ENCODE measurements at regions not wholly inside any gene's neighbourhood (a gene's known extent, or its start where the extent isn't known, plus 50 kb on each side); places are given as distances from the start of the nearest gene placed in this dataset.

- ATAC-seq (ENCODE audit: insufficient number of reproducible peaks, low FRiP score, low read depth): no peak
- no peak for DNase-seq (ENCODE audit: low spot score)
- H3K36me3 ChIP-seq: no peaks in the 10 kb centered on the region
- H3K9me3 ChIP-seq: no peaks in the 10 kb centered on the region
- TF ChIP-seq CTCF (IDR thresholded peaks at IDR 0.05): no peak
- H3K4me1 ChIP-seq (ENCODE audit: control insufficient read depth in 1 of 2, low read depth in 2 of 2): peaks cover 2 to 8% of the 10 kb centered on the region in 2 donors
- H3K4me3 ChIP-seq: no peak overlapping the region
- H3K27me3 ChIP-seq (replicated peaks; ENCODE audit: insufficient read depth): no peaks in the 10 kb centered on the region
- H3K27ac ChIP-seq: peak overlapping the region in 1 of 2 donors; percentile 34
Observed at GRCh38 chr20:50339466-50339901, 148.9 kb downstream of the CEBPB start.

- Histone ChIP-seq H3K4me3 (no peak overlapping the region), H3K4me1 (ENCODE audit: control insufficient read depth in 1 of 2, low read depth in 2 of 2) (peaks cover 2 to 10% of the 10 kb centered on the region in 2 donors), H3K27ac (no peak overlapping the region), H3K9me3 (no peaks in the 10 kb centered on the region), H3K27me3 (replicated peaks; ENCODE audit: insufficient read depth) (no peaks in the 10 kb centered on the region), H3K36me3 (no peaks in the 10 kb centered on the region)
- no peak for DNase-seq (ENCODE audit: low spot score)
- TF ChIP-seq CTCF (IDR thresholded peaks at IDR 0.05): no peak
- ATAC-seq (ENCODE audit: insufficient number of reproducible peaks, low FRiP score, low read depth): no peak
Observed at GRCh38 chr20:50340541-50340940, 149.9 kb downstream of the CEBPB start.

GRCh38 chr20:50341050-50341449 lies 150.4 kb downstream of the CEBPB start:
- DNase-seq (ENCODE audit: low spot score): no peak
- no peak for ATAC-seq (ENCODE audit: insufficient number of reproducible peaks, low FRiP score, low read depth)
- Histone ChIP-seq H3K27me3 (replicated peaks; ENCODE audit: insufficient read depth) (no peaks in the 10 kb centered on the region), H3K27ac (no peak overlapping the region), H3K4me1 (ENCODE audit: control insufficient read depth in 1 of 2, low read depth in 2 of 2) (peaks cover 7 to 16% of the 10 kb centered on the region in 2 donors), H3K4me3 (no peak overlapping the region), H3K9me3 (no peaks in the 10 kb centered on the region), H3K36me3 (no peaks in the 10 kb centered on the region)
- TF ChIP-seq CTCF (IDR thresholded peaks at IDR 0.05): no peak

- peaks cover 10 to 26% of the 10 kb centered on the region in 2 donors for H3K4me1 ChIP-seq (ENCODE audit: control insufficient read depth in 1 of 2, low read depth in 2 of 2)
- H3K9me3 ChIP-seq: no peaks in the 10 kb centered on the region
- no peaks in the 10 kb centered on the region for H3K27me3 ChIP-seq (replicated peaks; ENCODE audit: insufficient read depth)
- H3K4me3 ChIP-seq: no peak overlapping the region
- no peak for ATAC-seq (ENCODE audit: insufficient number of reproducible peaks, low FRiP score, low read depth)
- H3K36me3 ChIP-seq: no peaks in the 10 kb centered on the region
- no peak for TF ChIP-seq CTCF (IDR thresholded peaks at IDR 0.05)
- H3K27ac ChIP-seq: no peak overlapping the region
- DNase-seq (ENCODE audit: low spot score): no peak
Observed at GRCh38 chr20:50341880-50342637, 151.4 kb downstream of the CEBPB start.

- Histone ChIP-seq H3K36me3 (no peaks in the 10 kb centered on the region), H3K9me3 (no peaks in the 10 kb centered on the region), H3K4me1 (ENCODE audit: control insufficient read depth in 1 of 2, low read depth in 2 of 2) (peaks cover 10 to 30% of the 10 kb centered on the region in 2 donors), H3K27ac (no peak overlapping the region), H3K27me3 (replicated peaks; ENCODE audit: insufficient read depth) (no peaks in the 10 kb centered on the region), H3K4me3 (no peak overlapping the region)
- DNase-seq (ENCODE audit: low spot score) (no peak), ATAC-seq (ENCODE audit: insufficient number of reproducible peaks, low FRiP score, low read depth) (no peak)
- no peak for TF ChIP-seq CTCF (IDR thresholded peaks at IDR 0.05)
Observed at GRCh38 chr20:50342638-50343102, 152.0 kb downstream of the CEBPB start.
